GM20431 (cell line): ENCODE measurements at regions not wholly inside any gene's neighbourhood (a gene's known extent, or its start where the extent isn't known, plus 50 kb on each side); places are given as distances from the start of the nearest gene placed in this dataset.

Experiments
- in situ Hi-C: fragments of 300-500 bp; cut with MseI, MboI; formaldehyde crosslinking; loops from one replicate; pipeline ENCODE4 v1.15.0; 2020; ENCODE audit warnings: low sequenced_read_pairs; ENCODE audit not compliant: unreplicated experiment

GRCh38 chr7:9900339-9900738 lies 1073.3 kb upstream of the PHF14 start:
- in situ Hi-C loops = no loop called here

GRCh38 chr7:9921326-9921725 lies 1052.3 kb upstream of the PHF14 start:
- in situ Hi-C loops = no loop called here

- in situ Hi-C loops = no loop called here
Observed at GRCh38 chr7:9937944-9938631, 1035.6 kb upstream of the PHF14 start.

GRCh38 chr7:9939176-9939575 lies 1034.5 kb upstream of the PHF14 start:
- in situ Hi-C loops = no loop called here

- in situ Hi-C loops = no loop called here
Observed at GRCh38 chr7:9945131-9945530, 1028.5 kb upstream of the PHF14 start.

GRCh38 chr7:9945857-9946256 lies 1027.8 kb upstream of the PHF14 start:
- in situ Hi-C loops = no loop called here

- in situ Hi-C loops = no loop called here
Observed at GRCh38 chr7:9955138-9955537, 1018.5 kb upstream of the PHF14 start.

GRCh38 chr7:9958486-9958885 lies 1015.2 kb upstream of the PHF14 start:
- in situ Hi-C loops = no loop called here

- in situ Hi-C loops = no loop called here
Observed at GRCh38 chr7:9960460-9960859, 1013.2 kb upstream of the PHF14 start.

GRCh38 chr7:9961161-9961922 lies 1012.3 kb upstream of the PHF14 start:
- in situ Hi-C loops = no loop called here

GRCh38 chr7:9962742-9963141 lies 1010.9 kb upstream of the PHF14 start:
- in situ Hi-C loops = no loop called here

GRCh38 chr7:9978106-9979064 lies 995.3 kb upstream of the PHF14 start:
- in situ Hi-C loops = no loop called here

- in situ Hi-C loops = no loop called here
Observed at GRCh38 chr7:9981742-9982349, 991.8 kb upstream of the PHF14 start.

GRCh38 chr7:9983048-9983447 lies 990.6 kb upstream of the PHF14 start:
- in situ Hi-C loops = no loop called here

GRCh38 chr7:10015687-10016086 lies 958.0 kb upstream of the PHF14 start:
- in situ Hi-C loops = no loop called here

- in situ Hi-C loops = no loop called here
Observed at GRCh38 chr7:10022480-10022879, 951.2 kb upstream of the PHF14 start.

- in situ Hi-C loops = no loop called here
Observed at GRCh38 chr7:10022957-10023356, 950.7 kb upstream of the PHF14 start.

GRCh38 chr7:10034843-10035556 lies 938.7 kb upstream of the PHF14 start:
- in situ Hi-C loops = no loop called here

- in situ Hi-C loops = no loop called here
Observed at GRCh38 chr7:10036693-10037092, 937.0 kb upstream of the PHF14 start.

- in situ Hi-C loops = no loop called here
Observed at GRCh38 chr7:10038351-10038750, 935.3 kb upstream of the PHF14 start.
